Omental fat pad (tissue), 3 donors: ENCODE measurements at regions not wholly inside any gene's neighbourhood (a gene's known extent, or its start where the extent isn't known, plus 50 kb on each side); places are given as distances from the start of the nearest gene placed in this dataset.

Experiments
- ATAC-seq: fragments of 150-250 bp; one replicate; pipeline ENCODE4 v1.9.1; 2016; ENCODE audit warnings: mild to moderate bottlenecking, moderate library complexity; ENCODE audit not compliant: low FRiP score
- DNase-seq: peaks from one replicate; pipeline ENCODE4 v3.0.0-alpha.2; 2019; ENCODE audit warnings: low spot score
- TF ChIP-seq, protein P1 (sequence below), 3 donors: fragments of 450-650 bp; IDR thresholded peaks; one replicate each; pipeline ENCODE4 v1.5.1; 2016 to 2017; ENCODE audit warnings: antibody characterized with exemption in 3 of 3, mild to moderate bottlenecking in 3 of 3, moderate library complexity in 2 of 3

DNA sequence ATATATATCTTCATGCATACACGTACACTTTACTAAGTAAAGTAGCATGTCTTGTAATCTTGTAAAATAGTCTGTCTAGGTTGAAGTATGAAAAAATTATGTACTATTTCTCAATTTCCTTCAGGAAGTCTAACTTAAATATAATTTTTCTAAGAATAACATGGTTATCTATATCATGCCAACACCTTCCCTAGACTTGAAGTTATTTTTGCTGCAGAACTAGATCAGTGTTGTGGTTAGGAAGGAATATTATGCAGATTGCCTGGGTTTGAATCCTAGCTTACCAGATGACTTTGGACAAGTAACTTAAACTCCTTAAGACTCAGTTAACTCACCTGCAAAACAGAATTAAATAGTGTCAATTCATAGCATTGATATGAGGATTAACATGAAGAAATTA lies 142.2 kb upstream of the SEMA3A start:
- TF ChIP-seq, protein P1, sequence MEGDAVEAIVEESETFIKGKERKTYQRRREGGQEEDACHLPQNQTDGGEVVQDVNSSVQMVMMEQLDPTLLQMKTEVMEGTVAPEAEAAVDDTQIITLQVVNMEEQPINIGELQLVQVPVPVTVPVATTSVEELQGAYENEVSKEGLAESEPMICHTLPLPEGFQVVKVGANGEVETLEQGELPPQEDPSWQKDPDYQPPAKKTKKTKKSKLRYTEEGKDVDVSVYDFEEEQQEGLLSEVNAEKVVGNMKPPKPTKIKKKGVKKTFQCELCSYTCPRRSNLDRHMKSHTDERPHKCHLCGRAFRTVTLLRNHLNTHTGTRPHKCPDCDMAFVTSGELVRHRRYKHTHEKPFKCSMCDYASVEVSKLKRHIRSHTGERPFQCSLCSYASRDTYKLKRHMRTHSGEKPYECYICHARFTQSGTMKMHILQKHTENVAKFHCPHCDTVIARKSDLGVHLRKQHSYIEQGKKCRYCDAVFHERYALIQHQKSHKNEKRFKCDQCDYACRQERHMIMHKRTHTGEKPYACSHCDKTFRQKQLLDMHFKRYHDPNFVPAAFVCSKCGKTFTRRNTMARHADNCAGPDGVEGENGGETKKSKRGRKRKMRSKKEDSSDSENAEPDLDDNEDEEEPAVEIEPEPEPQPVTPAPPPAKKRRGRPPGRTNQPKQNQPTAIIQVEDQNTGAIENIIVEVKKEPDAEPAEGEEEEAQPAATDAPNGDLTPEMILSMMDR (IDR thresholded peaks at IDR 0.05): no peak
- no peak for DNase-seq
- ATAC-seq: no peak

DNA sequence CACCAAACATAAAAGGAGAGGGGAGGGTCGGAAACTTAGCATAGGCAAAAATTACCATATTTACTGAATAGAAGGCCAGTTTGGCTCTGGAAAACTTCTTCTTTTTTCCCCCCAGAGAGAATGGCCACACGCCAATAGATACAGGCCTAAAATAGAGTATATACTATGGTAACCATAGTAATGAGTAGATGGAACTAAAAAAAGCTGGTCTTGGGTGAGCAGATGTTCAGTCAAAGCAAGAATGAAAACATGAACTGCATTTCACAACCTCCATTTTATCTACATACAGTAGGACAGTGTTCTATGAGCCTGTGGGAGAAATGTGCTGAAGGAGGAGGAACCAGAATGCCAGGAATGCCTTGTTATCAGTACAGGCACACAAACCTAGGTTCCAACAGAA lies 141.7 kb upstream of the SEMA3A start:
- ATAC-seq (no peak), DNase-seq (no peak)
- TF ChIP-seq, protein P1 (IDR thresholded peaks at IDR 0.05): no peak

DNA sequence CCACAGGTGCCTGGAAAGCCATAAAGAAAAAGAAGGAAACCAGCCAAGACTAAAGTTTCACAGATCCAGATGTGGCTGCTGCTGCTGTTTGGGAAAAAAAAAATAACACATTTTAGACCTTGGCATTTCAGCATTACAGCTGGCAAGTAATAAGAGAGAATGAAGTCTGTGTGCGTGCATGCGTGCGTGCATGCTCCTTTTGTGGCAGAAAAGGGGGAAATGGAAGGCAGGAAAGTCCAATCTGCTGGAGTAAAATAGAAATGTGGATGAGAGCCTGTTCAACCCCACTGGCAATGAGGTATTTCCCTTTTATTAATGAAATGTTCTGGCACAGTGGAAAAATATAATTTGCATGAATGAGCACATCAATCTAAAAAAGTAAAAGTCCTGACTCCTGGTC lies 137.0 kb upstream of the SEMA3A start:
- ATAC-seq (no peak), DNase-seq (no peak)
- TF ChIP-seq, protein P1 (IDR thresholded peaks at IDR 0.05): no peak

DNA sequence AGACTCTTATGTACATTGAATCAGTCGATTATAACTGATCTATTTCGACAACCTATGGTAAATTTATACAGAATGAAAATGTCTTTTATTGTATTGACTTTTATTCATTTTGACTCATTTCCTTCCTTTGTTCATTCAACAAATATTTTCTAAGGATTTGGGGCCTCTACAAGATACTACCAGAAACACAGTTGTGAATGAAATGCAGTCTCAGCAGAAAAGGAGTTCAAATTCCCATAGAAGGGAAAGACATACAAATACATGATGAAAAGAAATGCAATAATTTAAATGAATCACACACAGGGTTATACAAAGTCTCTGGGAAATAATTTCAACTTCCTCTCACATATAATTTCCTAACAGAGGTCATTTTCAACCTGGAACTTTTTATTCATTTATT lies 134.0 kb upstream of the SEMA3A start:
- no peak for DNase-seq
- ATAC-seq: no peak
- TF ChIP-seq, protein P1 (IDR thresholded peaks at IDR 0.05): no peak

DNA sequence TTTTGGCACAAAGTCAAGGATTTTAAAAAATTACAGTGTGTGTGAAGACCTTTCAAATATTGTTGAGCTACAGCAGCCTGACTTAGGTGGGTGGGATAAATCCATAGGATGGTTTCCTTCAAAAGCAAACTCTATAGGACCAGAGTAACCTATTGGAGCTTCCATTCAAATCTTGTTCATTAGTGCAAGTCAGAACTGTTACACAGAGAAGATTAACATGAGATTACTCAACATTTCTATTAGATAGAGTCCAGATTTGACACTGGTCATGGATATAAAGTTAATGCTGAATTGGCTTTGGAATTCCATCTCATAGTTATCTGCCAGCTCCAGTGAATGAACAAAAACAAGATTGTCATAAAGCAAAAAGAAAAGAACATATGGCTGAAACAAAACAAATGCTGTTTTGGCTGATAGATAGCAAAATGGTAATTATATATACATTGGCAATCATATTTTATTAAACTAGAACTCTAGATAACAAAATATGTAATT lies 129.6 kb upstream of the SEMA3A start:
- TF ChIP-seq, protein P1 (IDR thresholded peaks at IDR 0.05): no peak
- DNase-seq (no peak), ATAC-seq (no peak)

DNA sequence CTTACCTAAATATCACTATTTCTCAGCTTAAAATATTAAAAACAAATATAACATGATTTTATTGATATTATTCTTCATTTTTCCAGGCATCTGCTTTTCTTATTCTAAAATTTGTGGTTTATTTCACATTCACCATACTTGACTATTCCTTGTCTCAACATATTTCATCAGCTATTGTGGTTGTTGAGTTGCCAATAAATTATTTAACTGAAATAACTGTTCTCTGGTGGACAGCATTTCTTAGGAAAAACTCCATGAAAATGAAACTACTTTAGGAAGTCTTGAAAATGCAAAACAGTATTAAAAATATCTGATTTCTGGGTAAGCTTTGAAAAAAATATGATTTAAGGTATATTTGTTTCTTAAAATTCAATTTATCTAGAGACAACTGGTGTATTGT lies 122.9 kb upstream of the SEMA3A start:
- TF ChIP-seq, protein P1 (IDR thresholded peaks at IDR 0.05): no peak
- no peak for ATAC-seq

DNA sequence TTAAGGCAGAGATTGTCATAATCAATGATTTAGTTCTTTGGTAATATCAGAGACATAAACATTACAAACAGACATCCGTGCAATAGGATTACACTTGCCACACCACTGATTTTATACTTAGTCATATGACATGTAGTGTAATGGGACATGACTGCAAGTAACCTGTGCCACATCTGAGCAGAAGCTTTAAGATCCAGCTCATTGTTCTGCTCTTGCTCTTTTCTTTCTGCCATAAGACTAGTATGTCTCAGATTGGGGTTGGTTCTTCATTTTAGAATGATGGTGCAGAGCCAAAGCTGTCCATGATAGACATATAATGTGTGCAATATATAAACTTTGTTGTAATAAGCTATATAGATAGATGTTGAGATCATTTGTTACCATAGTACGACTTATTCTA lies 119.7 kb upstream of the SEMA3A start:
- no peak for ATAC-seq
- no peak for DNase-seq
- TF ChIP-seq, protein P1 (IDR thresholded peaks at IDR 0.05): no peak

More for the DNA sequence above, 122.9 kb upstream of the SEMA3A start:
- DNase-seq: no peak
